Vagina (tissue), 2 donors: ENCODE measurements at regions not wholly inside any gene's neighbourhood (a gene's known extent, or its start where the extent isn't known, plus 50 kb on each side); places are given as distances from the start of the nearest gene placed in this dataset.

ENCODE experiments used
- CTCF ChIP-seq, 3 experiments: fragments of 450-650 bp in 2 of 3; fragments of 200-600 bp in 1 of 3; sonication (generic) in 1 of 3; IDR thresholded peaks; one replicate each; pipeline ENCODE4 v1.5.1; 2017 to 2019; ENCODE audit warnings: antibody characterized with exemption in 3 of 3, mild to moderate bottlenecking in 2 of 3, moderate library complexity in 2 of 3
- POLR2AphosphoS5 ChIP-seq, 2 donors: sonication (generic); formaldehyde crosslinking; IDR thresholded peaks; one replicate each; pipeline ENCODE4 v1.9.0; 2017; ENCODE audit warnings: antibody characterized with exemption in 2 of 2, mild to moderate bottlenecking in 2 of 2, low read depth in 1 of 2; ENCODE audit not compliant: insufficient read depth in 1 of 2

- TF ChIP-seq CTCF (IDR thresholded peaks at IDR 0.05), result no peak
- no peak for TF ChIP-seq POLR2AphosphoS5 (IDR thresholded peaks at IDR 0.05; ENCODE audit: insufficient read depth in 1 of 2, low read depth in 1 of 2)
Measured at GRCh38 chr5:136525597-136525996, 160.3 kb upstream of the TRPC7 start.
